ENCODE measurements at regions not wholly inside any gene's neighbourhood (a gene's known extent, or its start where the extent isn't known, plus 50 kb on each side); places are given as distances from the start of the nearest gene placed in this dataset.

- Mint-ChIP-seq H3K4me3 (no peak overlapping the region), H3K27me3 (no peaks in the 10 kb centered on the region), H3K36me3 (ENCODE audit: low read depth) (no peaks in the 10 kb centered on the region), H3K4me1 (ENCODE audit: low read depth) (no peaks in the 10 kb centered on the region), H3K9me3 (peaks cover 7% of the 10 kb centered on the region), H3K27ac (no peak overlapping the region)
- ChIA-PET POLR2A (no interaction called here), CTCF (no interaction called here)
- no peak for TF ChIP-seq CTCF (IDR thresholded peaks at IDR 0.05)
- ATAC-seq, result no peak
- DNase-seq, result no peak
- intact Hi-C loops (cut with micrococcal nuclease), result no loop called here
Observed at GRCh38 chr14:26859483-26859882, 261.6 kb upstream of the NOVA1 start.

- Mint-ChIP-seq H3K27me3 (no peaks in the 10 kb centered on the region), H3K4me3 (no peak overlapping the region), H3K27ac (no peak overlapping the region), H3K36me3 (ENCODE audit: low read depth) (no peaks in the 10 kb centered on the region), H3K4me1 (ENCODE audit: low read depth) (no peaks in the 10 kb centered on the region), H3K9me3 (peaks cover 7% of the 10 kb centered on the region)
- DNase-seq, result no peak
- ATAC-seq, result no peak
- intact Hi-C loops (cut with micrococcal nuclease), result no loop called here
- TF ChIP-seq CTCF (IDR thresholded peaks at IDR 0.05), result no peak
- ChIA-PET CTCF (no interaction called here), POLR2A (no interaction called here)
Observed at GRCh38 chr14:26860111-26860510, 262.3 kb upstream of the NOVA1 start.

- H3K4me1 Mint-ChIP-seq (ENCODE audit: low read depth), result no peaks in the 10 kb centered on the region
- intact Hi-C loops (cut with micrococcal nuclease), result no loop called here
- peaks cover 6% of the 10 kb centered on the region for H3K9me3 Mint-ChIP-seq
- H3K27ac Mint-ChIP-seq, result no peak overlapping the region
- no peak for ATAC-seq
- POLR2A ChIA-PET, result no interaction called here
- H3K27me3 Mint-ChIP-seq, result no peaks in the 10 kb centered on the region
- no peak for DNase-seq
- no peak overlapping the region for H3K4me3 Mint-ChIP-seq
- H3K36me3 Mint-ChIP-seq (ENCODE audit: low read depth), result no peaks in the 10 kb centered on the region
- CTCF ChIA-PET, result no interaction called here
- no peak for TF ChIP-seq CTCF (IDR thresholded peaks at IDR 0.05)
Observed at GRCh38 chr14:26863736-26864135, 265.9 kb upstream of the NOVA1 start.

DNA sequence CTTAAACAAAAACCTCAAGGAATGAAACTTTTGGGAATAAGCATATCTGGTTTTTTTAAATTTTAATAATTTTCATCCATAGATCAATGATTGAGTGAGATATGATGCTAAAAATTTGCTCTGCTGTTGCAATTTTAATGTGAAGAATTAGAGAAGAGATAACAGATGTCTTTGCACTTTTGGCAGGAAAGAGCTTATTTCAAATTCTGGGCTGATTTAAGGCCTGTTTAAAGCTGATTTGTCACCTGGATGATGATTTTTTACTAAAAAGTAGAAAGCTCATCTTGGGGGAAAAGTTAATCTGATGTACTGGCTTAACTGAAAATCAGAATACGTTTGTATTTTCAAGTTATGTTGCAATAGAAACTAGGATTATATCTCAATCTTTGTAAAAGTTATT lies 268.9 kb upstream of the NOVA1 start:
- POLR2A ChIA-PET, result no interaction called here
- no peak for ATAC-seq
- Mint-ChIP-seq H3K36me3 (ENCODE audit: low read depth) (no peaks in the 10 kb centered on the region), H3K27me3 (no peaks in the 10 kb centered on the region), H3K4me1 (ENCODE audit: low read depth) (no peaks in the 10 kb centered on the region), H3K27ac (no peak overlapping the region), H3K9me3 (peaks cover 18% of the 10 kb centered on the region), H3K4me3 (no peak overlapping the region)
- TF ChIP-seq CTCF (IDR thresholded peaks at IDR 0.05), result no peak
- CTCF ChIA-PET, result no interaction called here
- intact Hi-C loops (cut with micrococcal nuclease), result no loop called here
- no peak for DNase-seq

DNA sequence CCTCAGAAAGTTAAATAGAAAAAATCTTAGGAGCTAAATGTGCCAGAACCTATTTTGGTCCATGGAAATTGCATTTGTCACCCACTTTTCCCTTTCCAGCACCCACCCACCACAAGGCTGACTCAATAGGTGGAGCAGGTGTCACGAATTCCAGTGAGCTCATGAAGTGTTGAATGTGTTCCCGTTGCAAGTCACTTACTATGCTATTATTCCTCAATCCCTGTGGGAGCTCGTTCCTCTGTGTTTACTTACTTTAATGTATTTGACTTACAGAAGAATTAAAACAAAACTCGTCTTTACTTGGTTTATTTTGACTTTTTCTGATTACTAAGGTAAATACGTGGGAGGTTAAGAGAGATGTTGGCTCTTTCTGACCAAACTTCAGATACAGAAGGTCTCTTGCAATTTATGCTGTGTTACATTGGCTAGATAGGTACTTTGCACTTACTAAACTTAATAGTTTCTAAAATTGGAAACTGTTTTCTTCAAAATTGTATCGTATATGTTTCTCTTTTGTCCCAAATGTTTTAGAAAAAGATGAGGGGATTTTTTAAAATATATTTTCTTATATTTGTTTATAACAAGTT lies 269.4 kb upstream of the NOVA1 start:
- ATAC-seq, result no peak

More for the DNA sequence above, 269.4 kb upstream of the NOVA1 start:
- no peak overlapping the region for H3K27ac Mint-ChIP-seq
- H3K9me3 Mint-ChIP-seq, result peaks cover 18% of the 10 kb centered on the region
- H3K36me3 Mint-ChIP-seq (ENCODE audit: low read depth), result no peaks in the 10 kb centered on the region
- no peaks in the 10 kb centered on the region for H3K4me1 Mint-ChIP-seq (ENCODE audit: low read depth)
- intact Hi-C loops (cut with micrococcal nuclease), result no loop called here
- H3K4me3 Mint-ChIP-seq, result no peak overlapping the region
- H3K27me3 Mint-ChIP-seq, result no peaks in the 10 kb centered on the region
- no peak for DNase-seq
- CTCF ChIA-PET, result no interaction called here
- TF ChIP-seq CTCF (IDR thresholded peaks at IDR 0.05), result no peak
- POLR2A ChIA-PET, result no interaction called here

Data from activated CD8-positive, alpha-beta T cell treated with anti-CD3 and anti-CD28 coated beads for 36 hours (primary cell).